K562 (cell line): ENCODE measurements at regions not wholly inside any gene's neighbourhood (a gene's known extent, or its start where the extent isn't known, plus 50 kb on each side); places are given as distances from the start of the nearest gene placed in this dataset.

Experiments used
- ATAC-seq: fragments of 200-7000 bp; cut with Tn5 transposase; 3 replicates; pipeline ENCODE4 v1.9.1; 2020; ENCODE audit warnings: moderate library complexity
- BruUV-seq: library from RNA; stranded (reverse); fragments of 400-500 nt; replicated peaks from 2 replicates; lab custom pipeline; 2021; lab: Mats Ljungman, UMichigan
- CTCF ChIA-PET: fragments of 300-600 bp; formaldehyde crosslinking; extraction: SDS; loops from one replicate; lab custom pipeline; 2021; ENCODE audit warnings: low intra/inter-chr PET ratio; lab: Yijun Ruan, JAX
- POLR2A ChIA-PET: fragments of 300-600, 350-650 bp; sonication (Branson Sonifier 250); formaldehyde crosslinking; extraction: SDS; loops from one replicate; lab custom pipeline; 2021; ENCODE audit warnings: antibody characterized with exemption, inconsistent platforms; lab: Yijun Ruan, JAX
- DNase-seq, 4 experiments: peaks; one replicate each; pipeline versions ENCODE4 v3.0.0 to v3.0.0-alpha.2; 2011 to 2018; ENCODE audit warnings: low spot score in 3 of 4, mixed read lengths in 3 of 4; ENCODE audit errors: extremely low read depth in 1 of 4
- FAIRE-seq: peaks from 2 replicates; lab custom pipeline; 2011; peaks lifted over from hg19 to GRCh38; lab: Jason Lieb, UNC
- H2AFZ ChIP-seq: 2 replicates; pipeline ENCODE4 v1.6.0; 2011; ENCODE audit warnings: low read depth, low read length, control low read depth, inconsistent platforms
- H3K27ac ChIP-seq: fragments of 200-600 bp; 3 replicates; pipeline ENCODE4 v1.8.0; 2011; ENCODE audit warnings: low read depth, mild to moderate bottlenecking, control low read depth, inconsistent platforms, low read length, moderate library complexity, mixed read lengths; ENCODE audit errors: extremely low read depth
- H3K27me3 ChIP-seq, 2 experiments: fragments of 300-600 bp in 1 of 2; 2 replicates in 1 of 2; 3 replicates in 1 of 2; pipeline versions ENCODE4 v1.6.0 to v1.8.0; 2011; ENCODE audit warnings: inconsistent platforms in 2 of 2, low read length in 2 of 2, mild to moderate bottlenecking in 1 of 2, mixed read lengths in 1 of 2, moderate library complexity in 1 of 2; ENCODE audit not compliant: control insufficient read depth in 2 of 2, insufficient read depth in 2 of 2
- H3K36me3 ChIP-seq: fragments of 300-600 bp; 3 replicates; pipeline ENCODE4 v1.8.0; 2011; ENCODE audit warnings: mild to moderate bottlenecking, low read length, inconsistent platforms; ENCODE audit not compliant: control insufficient read depth, insufficient read depth
- H3K4me1 ChIP-seq, 2 experiments: fragments of 200-600 bp in 1 of 2; replicated peaks in 1 of 2; 2 replicates in 1 of 2; 3 replicates in 1 of 2; pipeline versions ENCODE4 v1.5.1 to v1.8.0; 2011; ENCODE audit warnings: inconsistent platforms in 2 of 2, low read length in 2 of 2, mild to moderate bottlenecking in 1 of 2, mixed read lengths in 1 of 2, moderate library complexity in 1 of 2; ENCODE audit not compliant: control insufficient read depth in 2 of 2, insufficient read depth in 2 of 2
- H3K4me2 ChIP-seq: 2 replicates; pipeline ENCODE4 v1.6.1; 2011; ENCODE audit warnings: low read length, control low read depth, inconsistent platforms, mixed read lengths; ENCODE audit not compliant: insufficient read depth
- H3K4me3 ChIP-seq: fragments of 200-600 bp; sonication (generic), shearing (Covaris generic); 2 replicates; pipeline ENCODE4 v1.5.1; 2016; ENCODE audit warnings: control low read depth, inconsistent platforms
- H3K79me2 ChIP-seq: fragments of 200-600 bp; 3 replicates; pipeline ENCODE4 v1.8.0; 2011; ENCODE audit warnings: low read length, inconsistent platforms; ENCODE audit not compliant: control insufficient read depth, insufficient read depth
- H3K9ac ChIP-seq, 2 experiments: 2 replicates each; pipeline versions ENCODE4 v1.6.0 to v1.6.1; 2011; ENCODE audit warnings: low read depth in 2 of 2, low read length in 2 of 2, control low read depth in 1 of 2, inconsistent platforms in 1 of 2, mild to moderate bottlenecking in 1 of 2, mixed read lengths in 1 of 2; ENCODE audit not compliant: insufficient read depth in 1 of 2
- H3K9me1 ChIP-seq: one replicate; pipeline ENCODE4 v1.6.0; 2011; ENCODE audit warnings: inconsistent platforms, mild to moderate bottlenecking, low read length, moderate library complexity; ENCODE audit not compliant: control insufficient read depth, insufficient read depth
- H3K9me3 ChIP-seq: replicated peaks from 2 replicates; pipeline ENCODE4 v1.5.1; 2011; ENCODE audit warnings: low read depth, low read length, inconsistent platforms; ENCODE audit not compliant: control insufficient read depth, insufficient read depth
- H4K20me1 ChIP-seq: replicated peaks from 2 replicates; pipeline ENCODE4 v1.6.1; 2011; ENCODE audit warnings: low read length, inconsistent platforms, mixed read lengths; ENCODE audit not compliant: control insufficient read depth, insufficient read depth
- ESRRB ChIP-seq: fragments of 250-450 bp; sonication (Bioruptor Pico); IDR thresholded peaks from 2 replicates; pipeline ENCODE4 v1.5.0; 2020; ENCODE audit warnings: mild to moderate bottlenecking, moderate library complexity, borderline replicate concordance
- HCFC1 ChIP-seq: IDR thresholded peaks from 2 replicates; pipeline ENCODE4 v1.6.1; 2012; ENCODE audit warnings: low read depth, low read length, improper control_type of control experiment
- HIVEP1 ChIP-seq: fragments of 250-450 bp; sonication (Bioruptor Pico); IDR thresholded peaks from 2 replicates; pipeline ENCODE4 v1.4.0; 2020; ENCODE audit warnings: mild to moderate bottlenecking
- PCBP2 ChIP-seq: fragments of 200-400 bp; formaldehyde crosslinking; IDR thresholded peaks from 2 replicates; pipeline ENCODE4 v1.6.1; 2018; ENCODE audit warnings: low read length, low read depth, mild to moderate bottlenecking, moderate library complexity; ENCODE audit not compliant: poor library complexity, severe bottlenecking
- PHTF2 ChIP-seq: fragments of 250-450 bp; sonication (Bioruptor Pico); IDR thresholded peaks from 2 replicates; pipeline ENCODE4 v1.5.0; 2021; ENCODE audit warnings: mild to moderate bottlenecking
- PRDM10 ChIP-seq: fragments of 450-650 bp; IDR thresholded peaks from 2 replicates; pipeline ENCODE4 v1.6.1; 2018; ENCODE audit not compliant: partially characterized antibody
- REST ChIP-seq, 2 experiments: fragments of 450-650 bp; formaldehyde crosslinking in 1 of 2; IDR thresholded peaks; 2 replicates each; pipeline versions ENCODE4 v1.4.0 to v1.6.1; 2014 to 2020; ENCODE audit warnings: mild to moderate bottlenecking in 2 of 2, borderline replicate concordance in 1 of 2, low read depth in 1 of 2
- ZC3H8 ChIP-seq: fragments of 450-650 bp; IDR thresholded peaks from 2 replicates; pipeline ENCODE4 v1.6.1; 2017
- ZNF165 ChIP-seq: fragments of 250-450 bp; sonication (Bioruptor Pico); IDR thresholded peaks from 2 replicates; pipeline ENCODE4 v1.4.0; 2020; ENCODE audit warnings: borderline replicate concordance
- ZNF311 ChIP-seq: fragments of 250-450 bp; sonication (Bioruptor Pico); IDR thresholded peaks from 2 replicates; pipeline ENCODE4 v1.4.0; 2020; ENCODE audit warnings: mild to moderate bottlenecking, moderate library complexity
- WGBS: fragments of 100-300 bp; shearing (Covaris generic); methylation state at CpG from one replicate; pipeline ENCODE4 v1.1.6; 2016; ENCODE audit warnings: low coverage, mixed read lengths; ENCODE audit not compliant: insufficient coverage; ENCODE audit errors: missing lambda C conversion rate; 5-methylcytosine and 5-hydroxymethylcytosine counted together
- in situ Hi-C: fragments of 300-500 bp; cut with MboI; formaldehyde crosslinking; loops from 4 replicates; pipeline ENCODE4 v1.15.0; 2018; ENCODE audit warnings: inconsistent platforms, mixed read lengths
- intact Hi-C: fragments of 100-400 bp; cut with micrococcal nuclease; formaldehyde crosslinking; loops from 2 replicates; pipeline ENCODE4 v1.14.2; 2022

GRCh38 chr2:192539306-192539705 is 344.6 kb upstream of the TMEFF2 start (continued):
- TF ChIP-seq PRDM10 (no peak), ESRRB (no peak)

GRCh38 chr2:192536922-192537624 is 342.3 kb upstream of the TMEFF2 start:
- in situ Hi-C loops: no loop called here
- Histone ChIP-seq H4K20me1 (no peaks in the 10 kb centered on the region), H3K27me3 (no peaks in the 10 kb centered on the region), H3K27ac (no peak overlapping the region), H3K9ac (no peak overlapping the region), H2AFZ (no peak overlapping the region), H3K79me2 (no peaks in the 10 kb centered on the region), H3K4me2 (no peak overlapping the region), H3K4me3 (no peak overlapping the region), H3K9me1 (no peaks in the 10 kb centered on the region), H3K36me3 (no peaks in the 10 kb centered on the region), H3K9me3 (no peaks in the 10 kb centered on the region), H3K4me1 (no peaks in the 10 kb centered on the region)
- 0% methylated on average over 1 of the region's 2 CpGs for WGBS
- no TSS peak for BruUV-seq
- no peak for DNase-seq
- ChIA-PET CTCF (no interaction called here), POLR2A (no interaction called here)
- intact Hi-C loops: no loop called here
- no peak for FAIRE-seq
- ATAC-seq: no peak
- TF ChIP-seq PHTF2 (CRISPR knock-in tag) (no peak), ZC3H8 (no peak), ZNF311 (no peak), PCBP2 (no peak), HIVEP1 (CRISPR knock-in tag) (no peak), ZNF165 (CRISPR knock-in tag) (no peak), REST (IDR thresholded peaks at IDR 0.05; ENCODE audit: borderline replicate concordance) (no peak), REST (CRISPR knock-in tag; IDR thresholded peaks at IDR 0.05; ENCODE audit: low read depth) (no peak), HCFC1 (no peak)
